H1 (cell line): ENCODE measurements at regions not wholly inside any gene's neighbourhood (a gene's known extent, or its start where the extent isn't known, plus 50 kb on each side); places are given as distances from the start of the nearest gene placed in this dataset.

Experiments
- CTCF ChIA-PET: fragments of 300-600 bp; sonication (Branson Sonifier 250); formaldehyde crosslinking; loops from one replicate; lab custom pipeline; 2021; ENCODE audit not compliant: partially characterized antibody; lab: Charles Lee
- POLR2A ChIA-PET: fragments of 300-600 bp; sonication (Branson Sonifier 250); formaldehyde crosslinking; loops from one replicate; lab custom pipeline; 2021; ENCODE audit warnings: inconsistent platforms; ENCODE audit not compliant: partially characterized antibody; lab: Charles Lee
- DNase-seq, 2 experiments: peaks; one replicate each; pipeline versions ENCODE4 v3.0.0 to v3.0.0-alpha.2; 2010 to 2022; ENCODE audit warnings: low spot score in 2 of 2, low read depth in 1 of 2, mixed read lengths in 1 of 2
- FAIRE-seq: peaks from 2 replicates; lab custom pipeline; 2011; peaks lifted over from hg19 to GRCh38; lab: Jason Lieb, UNC
- H2AFZ ChIP-seq: 2 replicates; pipeline ENCODE4 v1.8.1; 2012; ENCODE audit warnings: low read length, inconsistent platforms
- H2AK5ac ChIP-seq: 2 replicates; pipeline ENCODE4 v1.6.1; 2013; ENCODE audit warnings: low read depth, low read length
- H2BK120ac ChIP-seq: replicated peaks from 2 replicates; pipeline ENCODE3; 2013; ENCODE audit warnings: low read depth, low read length, inconsistent platforms
- H2BK12ac ChIP-seq: 2 replicates; pipeline ENCODE4 v1.6.1; 2013; ENCODE audit warnings: low read depth, low read length
- H2BK15ac ChIP-seq: 2 replicates; pipeline ENCODE4 v1.6.1; 2013; ENCODE audit warnings: low read length
- H2BK20ac ChIP-seq: 2 replicates; pipeline ENCODE4 v1.6.1; 2013; ENCODE audit warnings: low read length
- H2BK5ac ChIP-seq: 2 replicates; pipeline ENCODE4 v1.6.1; 2013; ENCODE audit warnings: low read depth, low read length
- H3K14ac ChIP-seq: 2 replicates; pipeline ENCODE4 v1.6.1; 2013; ENCODE audit warnings: inconsistent platforms; ENCODE audit not compliant: insufficient read length
- H3K18ac ChIP-seq: 2 replicates; pipeline ENCODE4 v1.6.1; 2013; ENCODE audit warnings: low read length; ENCODE audit errors: extremely low read depth
- H3K23ac ChIP-seq: 2 replicates; pipeline ENCODE4 v1.6.1; 2013; ENCODE audit warnings: inconsistent platforms; ENCODE audit not compliant: insufficient read length
- H3K23me2 ChIP-seq: 2 replicates; pipeline ENCODE4 v1.6.1; 2013; ENCODE audit warnings: low read depth, low read length
- H3K27ac ChIP-seq: 2 replicates; pipeline ENCODE4 v1.6.1; 2011; ENCODE audit warnings: low read depth, low read length, inconsistent platforms
- H3K27me3 ChIP-seq, 4 experiments: replicated peaks in 1 of 4; 1 replicate in 1 of 4; 2 replicates in 3 of 4; pipeline versions ENCODE4 v1.6.1 to v1.8.1; 2011 to 2013; ENCODE audit warnings: low read length in 3 of 4, mild to moderate bottlenecking in 3 of 4, inconsistent platforms in 2 of 4, mixed read lengths in 2 of 4, moderate library complexity in 1 of 4; ENCODE audit not compliant: control insufficient read depth in 3 of 4, insufficient read depth in 3 of 4; ENCODE audit errors: extremely low read depth in 1 of 4
- H3K36me3 ChIP-seq, 4 experiments: 2 replicates each; pipeline versions ENCODE4 v1.6.1 to v1.8.1; 2011 to 2013; ENCODE audit warnings: mild to moderate bottlenecking in 4 of 4, low read length in 3 of 4, moderate library complexity in 2 of 4, control low read depth in 1 of 4, inconsistent platforms in 1 of 4; ENCODE audit not compliant: insufficient read depth in 4 of 4, control insufficient read depth in 2 of 4
- H3K4ac ChIP-seq: replicated peaks from 2 replicates; pipeline ENCODE3; 2013; ENCODE audit warnings: low read length, low read depth, mixed read lengths, inconsistent platforms; ENCODE audit not compliant: insufficient read length
- H3K4me1 ChIP-seq, 4 experiments: replicated peaks in 1 of 4; 1 replicate in 1 of 4; 2 replicates in 3 of 4; pipeline versions ENCODE4 v1.6.1 to v1.8.1; 2011 to 2013; ENCODE audit warnings: low read length in 3 of 4, inconsistent platforms in 2 of 4, mixed read lengths in 1 of 4; ENCODE audit not compliant: insufficient read depth in 4 of 4, control insufficient read depth in 3 of 4
- H3K4me2 ChIP-seq, 2 experiments: 2 replicates each; pipeline versions ENCODE4 v1.6.1 to v1.8.1; 2011 to 2013; ENCODE audit warnings: low read depth in 2 of 2, low read length in 2 of 2, control low read depth in 1 of 2, inconsistent platforms in 1 of 2, mild to moderate bottlenecking in 1 of 2; ENCODE audit not compliant: insufficient read depth in 1 of 2
- H3K4me3 ChIP-seq, 4 experiments: fragments of 200-600, 300-600 bp in 1 of 4; sonication (generic), shearing (Covaris generic), sonication (Bioruptor Twin) in 1 of 4; 2 replicates each; pipeline versions ENCODE4 v1.5.1 to v1.8.1; 2011 to 2016; ENCODE audit warnings: low read length in 4 of 4, low read depth in 3 of 4, control low read depth in 2 of 4, inconsistent platforms in 2 of 4, mild to moderate bottlenecking in 2 of 4, mixed read lengths in 1 of 4, moderate library complexity in 1 of 4; ENCODE audit not compliant: insufficient read depth in 2 of 4; ENCODE audit errors: extremely low read depth in 1 of 4
- H3K56ac ChIP-seq: replicated peaks from 2 replicates; pipeline ENCODE3; 2013; ENCODE audit warnings: low read depth, mild to moderate bottlenecking, mixed read lengths, low read length, inconsistent platforms; ENCODE audit not compliant: insufficient read length
- H3K79me1 ChIP-seq: 2 replicates; pipeline ENCODE4 v1.6.1; 2013; ENCODE audit warnings: low read depth, low read length, control low read depth
- H3K79me2 ChIP-seq, 2 experiments: 2 replicates each; pipeline versions ENCODE4 v1.6.1 to v1.8.1; 2012 to 2013; ENCODE audit warnings: low read length in 2 of 2, mild to moderate bottlenecking in 2 of 2, inconsistent platforms in 1 of 2; ENCODE audit not compliant: insufficient read depth in 2 of 2, control insufficient read depth in 1 of 2
- H3K9ac ChIP-seq, 4 experiments: replicated peaks in 1 of 4; 1 replicate in 1 of 4; 2 replicates in 3 of 4; pipeline versions ENCODE4 v1.6.1 to v1.8.1; 2011 to 2013; ENCODE audit warnings: low read depth in 3 of 4, low read length in 3 of 4, control low read depth in 2 of 4, mild to moderate bottlenecking in 2 of 4, moderate library complexity in 2 of 4, inconsistent platforms in 1 of 4; ENCODE audit errors: extremely low read depth in 1 of 4
- H3K9me3 ChIP-seq, 2 experiments: 2 replicates each; pipeline versions ENCODE4 v1.6.1 to v1.8.1; 2012 to 2013; ENCODE audit warnings: mild to moderate bottlenecking in 2 of 2, moderate library complexity in 2 of 2, control low read depth in 1 of 2, inconsistent platforms in 1 of 2, low read depth in 1 of 2, low read length in 1 of 2, mixed read lengths in 1 of 2; ENCODE audit not compliant: insufficient read depth in 2 of 2
- H4K20me1 ChIP-seq, 2 experiments: replicated peaks in 1 of 2; 2 replicates each; pipeline versions ENCODE3 to v1.8.1; 2011 to 2013; ENCODE audit warnings: inconsistent platforms in 2 of 2, low read length in 2 of 2, mild to moderate bottlenecking in 1 of 2; ENCODE audit not compliant: insufficient read depth in 2 of 2, control insufficient read depth in 1 of 2
- H4K5ac ChIP-seq: 2 replicates; pipeline ENCODE4 v1.6.1; 2013; ENCODE audit warnings: low read length, low read depth, mixed read lengths, inconsistent platforms; ENCODE audit not compliant: insufficient read length
- H4K8ac ChIP-seq: 2 replicates; pipeline ENCODE4 v1.8.0; 2013; ENCODE audit warnings: mild to moderate bottlenecking, moderate library complexity, low read length, inconsistent platforms; ENCODE audit not compliant: insufficient read depth; ENCODE audit errors: extremely low read depth
- H4K91ac ChIP-seq: replicated peaks from 2 replicates; pipeline ENCODE3; 2013; ENCODE audit warnings: low read length, mixed read lengths, inconsistent platforms; ENCODE audit not compliant: insufficient read length
- BRCA1 ChIP-seq: IDR thresholded peaks from 2 replicates; pipeline ENCODE4 v1.6.1; 2012; ENCODE audit warnings: low read depth, low read length, improper control_type of control experiment
- CTBP2 ChIP-seq: IDR thresholded peaks from 2 replicates; pipeline ENCODE4 v1.7.0; 2011; ENCODE audit warnings: borderline replicate concordance, mild to moderate bottlenecking, moderate library complexity, mixed read lengths, low read length; ENCODE audit not compliant: insufficient read depth, insufficient read length
- RBBP5 ChIP-seq: IDR thresholded peaks from 2 replicates; pipeline ENCODE4 v1.7.1; 2012; ENCODE audit warnings: low read depth, mild to moderate bottlenecking, inconsistent platforms, low read length, moderate library complexity, borderline replicate concordance
- RNF2 ChIP-seq: fragments of 200-900, 300-1000 bp; sonication (generic); IDR thresholded peaks from 2 replicates; pipeline ENCODE4 v1.7.1; 2016; ENCODE audit warnings: borderline replicate concordance, low read depth, mild to moderate bottlenecking, antibody characterized with exemption, low read length; ENCODE audit not compliant: poor library complexity, severe bottlenecking; ENCODE audit errors: missing control alignments
- SIN3A ChIP-seq, 2 experiments: IDR thresholded peaks in 1 of 2; conservative IDR thresholded peaks in 1 of 2; 2 replicates each; pipeline ENCODE4 v1.6.1; 2011 to 2012; ENCODE audit warnings: low read length in 2 of 2, improper control_type of control experiment in 1 of 2, low read depth in 1 of 2, mild to moderate bottlenecking in 1 of 2
- SP1 ChIP-seq: IDR thresholded peaks from 2 replicates; pipeline ENCODE4 v1.6.1; 2011; ENCODE audit warnings: low read depth, low read length
- SRF ChIP-seq: IDR thresholded peaks from 2 replicates; pipeline ENCODE4 v1.6.1; 2011; ENCODE audit warnings: mild to moderate bottlenecking, low read depth, low read length, moderate library complexity
- TAF1 ChIP-seq: IDR thresholded peaks from 2 replicates; pipeline ENCODE4 v1.6.1; 2011; ENCODE audit warnings: mild to moderate bottlenecking, low read depth, low read length
- whole genome bisulfite sequencing, 2 experiments: shearing (Covaris generic) in 1 of 2; methylation state at CpG; one replicate each; pipeline versions ENCODE4 v1.1.6 to v1.1.7; 2013 to 2015; ENCODE audit warnings: low lambda C conversion rate in 2 of 2, mixed read lengths in 2 of 2, inconsistent platforms in 1 of 2, low coverage in 1 of 2, missing lambda C conversion rate in 1 of 2; ENCODE audit not compliant: insufficient replicate concordance in 2 of 2, insufficient coverage in 1 of 2, insufficient read length in 1 of 2; ENCODE audit errors: extremely low coverage in 1 of 2, missing lambda C conversion rate in 1 of 2; 5-methylcytosine and 5-hydroxymethylcytosine counted together

DNA sequence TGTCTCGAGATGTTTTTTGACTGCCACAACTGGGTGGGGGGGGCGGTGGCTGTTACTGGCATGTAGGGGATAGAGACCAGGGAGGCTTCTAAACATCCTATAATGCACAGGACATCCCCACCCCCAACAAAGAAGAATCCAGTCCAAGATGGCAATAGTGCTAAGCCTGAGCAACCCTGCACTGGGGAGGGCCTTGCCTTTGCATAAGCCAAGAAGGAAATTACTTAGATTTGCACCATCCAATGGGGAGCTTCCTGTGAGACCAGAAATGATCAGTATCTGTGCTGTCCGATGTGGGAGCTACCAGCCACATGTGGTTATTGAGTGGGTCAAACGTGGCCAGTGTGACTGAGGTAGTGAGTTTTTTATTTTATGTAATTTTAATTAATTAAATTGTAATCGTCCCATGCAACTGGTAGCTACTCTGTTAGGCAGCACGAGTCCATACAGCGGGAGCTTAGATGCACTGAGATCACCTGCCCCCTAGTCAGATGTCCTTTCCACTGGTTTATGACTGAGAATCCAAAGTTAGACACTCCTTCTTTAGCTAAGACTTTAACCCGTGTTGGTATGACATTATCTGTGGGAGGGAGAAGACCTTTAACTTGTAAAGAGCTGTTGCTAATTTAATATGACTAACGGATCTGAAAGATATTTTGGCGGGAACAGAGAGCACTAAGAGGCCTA lies 97.4 kb upstream of the NEDD9 start:
- H3K9me3 ChIP-seq = no peaks in the 10 kb centered on the region
- no peak overlapping the region for H2BK20ac ChIP-seq
- H2BK120ac ChIP-seq = no peak overlapping the region
- no peak overlapping the region for H2AK5ac ChIP-seq
- no peaks in the 10 kb centered on the region for H3K23me2 ChIP-seq
- no peak overlapping the region for H3K4me2 ChIP-seq
- no peak overlapping the region for H3K18ac ChIP-seq
- H2AFZ ChIP-seq = no peak overlapping the region
- no peak overlapping the region for H2BK15ac ChIP-seq
- no peak overlapping the region for H4K5ac ChIP-seq
- H3K4ac ChIP-seq = no peak overlapping the region
- no peak for DNase-seq
- no peak for FAIRE-seq
- H2BK5ac ChIP-seq = no peak overlapping the region
- ChIA-PET POLR2A (no interaction called here), CTCF (interaction anchor here (0.8 to 1.8 kb wide), 4 partner anchors 19 to 166 kb away, joined by 3 to 7 read pairs (median 4); no protein-coding TSS in a partner anchor)
- H3K36me3 ChIP-seq = no peaks in the 10 kb centered on the region
- no peaks in the 10 kb centered on the region for H3K79me2 ChIP-seq
- no peaks in the 10 kb centered on the region for H4K20me1 ChIP-seq
- H3K27me3 ChIP-seq = no peaks in the 10 kb centered on the region; a peak in 1 of 7 replicates
- no peaks in the 10 kb centered on the region for H3K79me1 ChIP-seq
- no peak overlapping the region for H3K23ac ChIP-seq
- H3K27ac ChIP-seq = no peak overlapping the region
- no peak overlapping the region for H3K4me3 ChIP-seq
- H4K8ac ChIP-seq = no peak overlapping the region
- H3K4me1 ChIP-seq = no peaks in the 10 kb centered on the region
- no peak overlapping the region for H4K91ac ChIP-seq
- H2BK12ac ChIP-seq = no peak overlapping the region
- 92% methylated on average over 10 of the region's 10 CpGs; no CpG with 5 or more reads in 1 of the 2 experiments for WGBS, 2 experiments
- TF ChIP-seq SIN3A (conservative IDR thresholded peaks at IDR 0.05 in 1 of 2, IDR thresholded peaks at IDR 0.05 in 1 of 2; ENCODE audit: low read depth in 1 of 2, low read length in 2 of 2) (no peak), SP1 (no peak), BRCA1 (no peak), RNF2 (no peak), CTBP2 (no peak), RBBP5 (no peak), SRF (no peak), TAF1 (no peak)
- H3K9ac ChIP-seq = no peak overlapping the region
- no peak overlapping the region for H3K56ac ChIP-seq
- no peak overlapping the region for H3K14ac ChIP-seq
